8988T (cell line): ENCODE measurements at regions not wholly inside any gene's neighbourhood (a gene's known extent, or its start where the extent isn't known, plus 50 kb on each side); places are given as distances from the start of the nearest gene placed in this dataset.
"Not testable (repeated sequence)": the region's sequence is repeated elsewhere in the genome, so short reads cannot be mapped to it uniquely, and the experiment has no call there.

ENCODE experiments used
- DNase-seq: peaks from one replicate; pipeline ENCODE4 v3.0.0; 2011

- no peak for DNase-seq
These were observed 117.6 kb upstream of the MRI1 start for GRCh38 chr19:13646758-13647157.

GRCh38 chr19:13644645-13645044 lies 119.7 kb upstream of the MRI1 start:
- no peak for DNase-seq

GRCh38 chr19:13640611-13641010 lies 123.7 kb upstream of the MRI1 start:
- no peak for DNase-seq

- no peak for DNase-seq
These were observed 124.9 kb upstream of the MRI1 start for GRCh38 chr19:13639342-13639929.

GRCh38 chr19:13637664-13638063 lies 126.7 kb upstream of the MRI1 start:
- no peak for DNase-seq

GRCh38 chr19:13634658-13635057 lies 128.4 kb upstream of the CACNA1A start:
- no peak for DNase-seq

GRCh38 chr19:13633522-13633922 lies 127.2 kb upstream of the CACNA1A start:
- DNase-seq: no peak

- DNase-seq: no peak
These were observed 126.8 kb upstream of the CACNA1A start for GRCh38 chr19:13633109-13633508.

- not testable (repeated sequence) for DNase-seq
These were observed 125.9 kb upstream of the CACNA1A start for GRCh38 chr19:13632164-13632563.

GRCh38 chr19:13629687-13630357 lies 123.5 kb upstream of the CACNA1A start:
- DNase-seq: no peak

GRCh38 chr19:13627531-13627930 lies 121.3 kb upstream of the CACNA1A start:
- DNase-seq: no peak

GRCh38 chr19:13623716-13624710 lies 117.7 kb upstream of the CACNA1A start:
- no peak for DNase-seq

GRCh38 chr19:13622766-13623715 lies 116.8 kb upstream of the CACNA1A start:
- DNase-seq: no peak

- DNase-seq: no peak
These were observed 115.1 kb upstream of the CACNA1A start for GRCh38 chr19:13621413-13621812.

GRCh38 chr19:13619203-13619632 lies 112.9 kb upstream of the CACNA1A start:
- DNase-seq: no peak

- no peak for DNase-seq
These were observed 109.6 kb upstream of the CACNA1A start for GRCh38 chr19:13615890-13616289.

- no peak for DNase-seq
These were observed 107.2 kb upstream of the CACNA1A start for GRCh38 chr19:13613447-13613846.

- no peak for DNase-seq
These were observed 105.3 kb upstream of the CACNA1A start for GRCh38 chr19:13611596-13611995.

GRCh38 chr19:13610039-13610691 lies 103.9 kb upstream of the CACNA1A start:
- DNase-seq: no peak

GRCh38 chr19:13606156-13606555 lies 99.9 kb upstream of the CACNA1A start:
- DNase-seq: no peak

- no peak for DNase-seq
These were observed 98.8 kb upstream of the CACNA1A start for GRCh38 chr19:13604902-13605586.
